Fibroblast of lung (primary cell): ENCODE measurements at regions not wholly inside any gene's neighbourhood (a gene's known extent, or its start where the extent isn't known, plus 50 kb on each side); places are given as distances from the start of the nearest gene placed in this dataset.

Experiments
- DNase-seq, 2 donors: peaks; one replicate each; pipeline versions ENCODE4 v3.0.0 to v3.0.0-alpha.2; 2010; ENCODE audit warnings: low read depth in 2 of 2
- H2AFZ ChIP-seq: 2 replicates; pipeline ENCODE4 v1.5.1; 2012; ENCODE audit warnings: low read length, control low read depth, inconsistent platforms
- H3K27ac ChIP-seq: 2 replicates; pipeline ENCODE4 v1.5.1; 2011; ENCODE audit warnings: low read length, control low read depth; ENCODE audit not compliant: insufficient read depth
- H3K27me3 ChIP-seq: 2 replicates; pipeline ENCODE4 v1.5.1; 2011; ENCODE audit warnings: mild to moderate bottlenecking, low read length; ENCODE audit not compliant: control insufficient read depth, insufficient read depth
- H3K36me3 ChIP-seq: 2 replicates; pipeline ENCODE4 v1.5.1; 2011; ENCODE audit warnings: low read length; ENCODE audit not compliant: control insufficient read depth, insufficient read depth
- H3K4me1 ChIP-seq: 2 replicates; pipeline ENCODE4 v1.5.1; 2011; ENCODE audit warnings: low read length; ENCODE audit not compliant: control insufficient read depth, insufficient read depth; ENCODE audit errors: extremely low read depth
- H3K4me2 ChIP-seq: 2 replicates; pipeline ENCODE4 v1.5.1; 2011; ENCODE audit warnings: low read length, control low read depth; ENCODE audit not compliant: insufficient read depth; ENCODE audit errors: extremely low read depth
- H3K4me3 ChIP-seq, 4 experiments: fragments of 200-600 bp in 1 of 4; sonication (generic) in 1 of 4; replicated peaks in 1 of 4; 2 replicates each; pipeline ENCODE4 v1.5.1; 2011 to 2016; ENCODE audit warnings: low read length in 4 of 4, low read depth in 3 of 4, mild to moderate bottlenecking in 3 of 4, control low read depth in 2 of 4, inconsistent platforms in 1 of 4, mixed read lengths in 1 of 4; ENCODE audit not compliant: insufficient read depth in 1 of 4; ENCODE audit errors: control extremely low read depth in 1 of 4
- H3K79me2 ChIP-seq: 2 replicates; pipeline ENCODE4 v1.5.1; 2012; ENCODE audit warnings: mild to moderate bottlenecking, low read length, inconsistent platforms; ENCODE audit not compliant: control insufficient read depth, insufficient read depth
- H3K9ac ChIP-seq: 2 replicates; pipeline ENCODE4 v1.5.1; 2011; ENCODE audit warnings: mild to moderate bottlenecking, low read length, control low read depth; ENCODE audit not compliant: insufficient read depth
- H3K9me3 ChIP-seq: 2 replicates; pipeline ENCODE4 v1.5.1; 2012; ENCODE audit warnings: low read depth, low read length; ENCODE audit not compliant: control insufficient read depth, insufficient read depth
- H4K20me1 ChIP-seq: 2 replicates; pipeline ENCODE4 v1.5.1; 2011; ENCODE audit warnings: low read length; ENCODE audit not compliant: control insufficient read depth, insufficient read depth; ENCODE audit errors: extremely low read depth
- CTCF ChIP-seq, 2 donors: IDR thresholded peaks in 1 of 2; conservative IDR thresholded peaks in 1 of 2; 1 replicate in 1 of 2; 2 replicates in 1 of 2; pipeline ENCODE4 v1.5.1; 2011 to 2012; ENCODE audit warnings: low read length in 2 of 2, control low read depth in 1 of 2, inconsistent platforms in 1 of 2, low read depth in 1 of 2, mild to moderate bottlenecking in 1 of 2
- EZH2 ChIP-seq: IDR thresholded peaks from 2 replicates; pipeline ENCODE4 v1.5.1; 2012; ENCODE audit warnings: low read length, control low read depth, mild to moderate bottlenecking; ENCODE audit errors: missing control alignments

DNA sequence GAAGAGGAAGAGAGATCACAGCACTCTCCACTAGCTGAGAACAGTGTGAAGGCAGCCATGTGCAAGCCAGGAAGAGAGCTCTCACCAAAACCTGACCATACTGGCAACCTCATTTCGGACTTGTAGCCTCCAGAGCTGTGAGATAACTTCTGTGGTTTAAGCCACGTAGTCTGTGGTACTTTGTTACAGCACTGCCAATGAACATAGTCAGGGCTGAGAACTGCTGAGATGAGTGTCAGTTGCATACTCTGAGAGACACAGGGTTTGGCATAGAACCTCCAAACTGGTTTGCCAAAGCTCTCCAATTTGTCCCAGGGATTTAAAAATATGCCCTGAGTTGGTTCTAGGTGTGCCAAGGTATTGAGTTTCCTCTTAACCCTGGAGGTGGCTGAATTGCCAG lies 218.6 kb downstream of the ATP23 start:
- Histone ChIP-seq H3K27me3 (no peaks in the 10 kb centered on the region), H3K36me3 (no peaks in the 10 kb centered on the region), H3K4me1 (no peaks in the 10 kb centered on the region), H3K79me2 (no peaks in the 10 kb centered on the region), H3K4me2 (no peak overlapping the region), H3K27ac (no peak overlapping the region), H3K4me3 (no peak overlapping the region), H4K20me1 (no peaks in the 10 kb centered on the region), H3K9me3 (no peaks in the 10 kb centered on the region), H2AFZ (no peak overlapping the region), H3K9ac (no peak overlapping the region)
- no peak for TF ChIP-seq CTCF (conservative IDR thresholded peaks at IDR 0.05 in 1 of 2, IDR thresholded peaks at IDR 0.05 in 1 of 2; ENCODE audit: low read depth in 1 of 2, low read length in 2 of 2)
- no peak for TF ChIP-seq EZH2
- DNase-seq: peak in 1 of 2 donors; percentile 43

DNA sequence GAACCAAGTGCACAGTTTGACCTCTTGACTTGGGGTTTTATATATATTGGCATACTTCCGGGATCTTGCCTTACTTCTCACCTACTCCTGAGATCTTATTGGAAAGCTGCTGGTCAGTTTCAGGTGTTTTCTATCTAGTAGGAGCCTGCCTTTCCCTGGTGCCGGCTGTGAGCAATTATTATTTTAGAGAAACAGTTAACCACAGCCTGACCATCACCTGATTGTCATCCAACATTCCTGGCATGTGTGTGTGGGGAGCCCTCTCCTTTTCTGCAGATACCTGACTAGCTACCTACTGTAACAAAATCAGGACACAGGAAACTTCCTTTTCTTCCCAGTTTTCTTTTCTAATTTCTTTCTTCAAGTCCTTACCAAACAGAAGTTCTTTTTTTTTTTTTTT lies 220.4 kb downstream of the ATP23 start:
- H3K27me3 ChIP-seq: no peaks in the 10 kb centered on the region
- no peaks in the 10 kb centered on the region for H4K20me1 ChIP-seq
- no peaks in the 10 kb centered on the region for H3K79me2 ChIP-seq
- no peak overlapping the region for H2AFZ ChIP-seq
- no peak overlapping the region for H3K4me2 ChIP-seq
- no peaks in the 10 kb centered on the region for H3K9me3 ChIP-seq
- no peak for DNase-seq
- TF ChIP-seq EZH2 (no peak), CTCF (conservative IDR thresholded peaks at IDR 0.05 in 1 of 2, IDR thresholded peaks at IDR 0.05 in 1 of 2; ENCODE audit: low read depth in 1 of 2, low read length in 2 of 2) (no peak)
- no peak overlapping the region for H3K27ac ChIP-seq
- no peak overlapping the region for H3K4me3 ChIP-seq
- H3K9ac ChIP-seq: no peak overlapping the region
- no peaks in the 10 kb centered on the region for H3K4me1 ChIP-seq
- no peaks in the 10 kb centered on the region for H3K36me3 ChIP-seq

- Histone ChIP-seq H3K9ac (no peak overlapping the region), H3K9me3 (no peaks in the 10 kb centered on the region), H3K4me3 (no peak overlapping the region), H3K4me1 (no peaks in the 10 kb centered on the region), H3K36me3 (no peaks in the 10 kb centered on the region), H4K20me1 (no peaks in the 10 kb centered on the region), H3K27ac (no peak overlapping the region), H3K79me2 (no peaks in the 10 kb centered on the region), H3K27me3 (no peaks in the 10 kb centered on the region), H3K4me2 (no peak overlapping the region), H2AFZ (no peak overlapping the region)
- DNase-seq: no peak
- no peak for TF ChIP-seq EZH2
- TF ChIP-seq CTCF (conservative IDR thresholded peaks at IDR 0.05 in 1 of 2, IDR thresholded peaks at IDR 0.05 in 1 of 2; ENCODE audit: low read depth in 1 of 2, low read length in 2 of 2): no peak
Observed at GRCh38 chr12:58163021-58163420, 221.7 kb downstream of the ATP23 start.
